Tongue (tissue), 1 donor: ENCODE measurements at regions not wholly inside any gene's neighbourhood (a gene's known extent, or its start where the extent isn't known, plus 50 kb on each side); places are given as distances from the start of the nearest gene placed in this dataset.

ENCODE experiments used
- DNase-seq: peaks from one replicate; pipeline ENCODE4 v3.0.0-alpha.2; 2015

DNA sequence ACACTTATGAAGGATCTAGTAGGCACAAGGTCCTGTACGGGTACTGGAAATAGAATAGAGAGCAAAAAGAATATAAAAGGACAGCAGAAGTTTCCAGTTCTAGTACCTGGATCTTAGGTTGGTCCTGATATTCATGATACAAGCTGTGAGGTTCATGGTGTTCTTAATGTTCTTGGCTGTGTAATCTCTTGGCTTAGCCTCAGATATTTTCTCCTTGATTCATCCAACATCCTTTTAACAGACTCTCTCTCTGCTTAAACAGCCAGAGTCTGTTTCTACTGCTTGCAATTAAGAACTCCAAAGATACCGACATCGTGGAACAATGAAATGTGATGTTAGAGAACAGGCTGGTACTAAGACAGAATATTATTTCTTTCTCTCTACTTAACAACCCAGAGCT lies 49.9 kb downstream of the CNTN3 start:
- no peak for DNase-seq

DNA sequence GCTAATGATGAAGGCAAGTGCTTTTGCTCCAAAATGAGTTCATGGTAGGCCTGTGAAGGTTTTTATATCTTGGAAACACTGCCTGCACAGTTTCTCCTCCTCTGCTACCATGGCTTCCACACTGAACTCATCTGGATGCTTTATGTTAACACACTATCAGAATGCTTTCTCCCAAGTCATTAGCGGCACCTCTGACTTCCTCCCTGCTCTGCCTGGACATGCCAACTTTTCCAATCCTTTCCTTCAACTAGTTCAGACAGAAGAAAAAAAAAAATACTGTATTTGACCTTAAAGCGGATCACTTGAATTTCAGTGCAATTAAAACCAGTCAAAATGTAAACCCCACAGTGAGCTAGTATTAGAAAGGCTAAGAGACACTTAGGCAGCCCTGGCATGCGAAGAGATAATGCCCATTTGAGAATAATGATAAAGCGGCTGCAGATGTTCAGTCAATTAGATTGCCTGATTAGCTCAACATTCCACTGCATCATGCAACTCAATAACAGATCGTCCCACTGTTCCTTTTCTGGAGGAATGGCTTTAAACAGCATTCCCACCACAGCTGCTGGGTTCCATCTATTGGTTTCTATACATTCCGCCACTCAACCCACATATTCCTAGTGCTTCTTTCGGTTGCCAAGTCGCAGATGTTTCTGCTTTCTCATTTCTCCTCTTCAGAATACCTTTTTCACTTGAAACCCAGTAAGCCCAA lies 51.7 kb downstream of the CNTN3 start:
- DNase-seq, result peak; percentile 64

DNA sequence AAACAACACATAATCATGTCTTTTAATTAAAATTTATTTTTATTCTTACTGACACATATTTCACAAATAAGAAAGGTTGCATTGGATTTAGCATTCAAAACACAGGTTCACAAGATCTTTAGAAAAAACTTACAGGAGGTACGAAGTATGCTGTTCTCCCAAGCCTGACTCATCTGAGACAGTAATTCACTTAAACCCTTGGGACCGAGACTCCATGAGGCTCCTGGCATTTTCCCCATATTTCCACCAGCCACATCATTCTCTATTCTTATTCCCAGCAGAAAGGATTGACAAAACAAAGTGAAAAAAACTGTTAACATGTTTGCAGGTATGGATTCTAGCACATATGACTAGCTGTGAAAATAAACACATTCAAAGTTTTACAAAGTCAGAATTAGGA lies 52.6 kb downstream of the CNTN3 start:
- no peak for DNase-seq

DNA sequence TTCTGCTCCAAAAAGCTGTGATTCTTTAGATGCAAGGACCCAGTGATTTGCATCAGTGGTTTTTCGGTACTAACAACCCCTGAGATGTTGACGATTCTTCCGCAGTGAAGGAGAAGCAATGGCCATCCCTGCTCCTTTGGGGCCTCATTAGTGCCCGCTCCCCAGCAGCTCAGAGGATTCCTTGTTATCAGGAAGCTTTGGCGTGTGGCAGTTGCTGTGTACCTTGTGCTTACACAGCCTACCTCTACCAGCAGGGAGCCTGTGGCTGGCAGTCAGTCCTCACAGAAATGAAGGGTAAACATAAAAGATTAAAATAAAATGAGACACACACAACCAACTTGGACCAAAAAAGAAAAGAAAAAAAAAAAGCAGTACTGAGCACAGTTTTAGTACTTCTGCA lies 55.2 kb downstream of the CNTN3 start:
- no peak for DNase-seq

DNA sequence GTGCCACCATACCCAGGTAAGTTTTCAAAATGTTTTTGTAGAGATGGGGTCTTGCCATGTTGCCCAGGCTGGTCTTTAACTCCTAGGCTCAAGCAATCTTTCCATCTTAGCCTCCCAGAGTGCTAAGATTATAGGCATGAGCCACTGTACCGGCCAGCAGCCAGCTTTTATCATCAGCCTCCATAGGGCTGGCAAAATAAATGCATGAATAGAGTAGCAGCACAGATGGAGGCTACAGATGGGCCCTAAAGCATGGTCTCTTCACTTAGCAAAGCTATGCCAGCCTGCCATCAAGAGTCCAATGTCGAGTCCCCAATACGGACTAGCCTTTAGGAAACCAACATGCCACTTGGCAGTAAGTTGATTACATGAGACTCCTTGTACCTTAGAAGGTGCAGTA lies 63.8 kb downstream of the CNTN3 start:
- no peak for DNase-seq

DNA sequence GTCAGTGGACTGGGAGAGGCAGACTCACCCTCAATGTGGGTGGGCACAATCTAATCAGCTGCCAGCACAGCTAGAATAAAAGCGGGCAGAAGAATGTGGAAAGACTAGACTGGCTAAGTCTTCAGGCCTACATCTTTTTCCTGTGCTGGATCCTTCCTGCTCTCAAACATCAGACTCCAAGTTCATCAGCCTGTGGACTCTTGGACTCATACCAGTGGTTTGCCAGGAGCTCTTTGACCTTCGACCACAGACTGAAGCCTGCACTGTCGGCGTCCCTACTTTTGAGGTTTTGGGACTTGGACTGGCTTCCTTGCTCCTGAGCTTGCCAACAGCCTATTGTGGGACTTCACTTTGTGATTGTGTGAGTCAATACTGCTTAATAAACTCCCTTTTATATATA lies 68.0 kb downstream of the CNTN3 start:
- DNase-seq, result no peak

DNA sequence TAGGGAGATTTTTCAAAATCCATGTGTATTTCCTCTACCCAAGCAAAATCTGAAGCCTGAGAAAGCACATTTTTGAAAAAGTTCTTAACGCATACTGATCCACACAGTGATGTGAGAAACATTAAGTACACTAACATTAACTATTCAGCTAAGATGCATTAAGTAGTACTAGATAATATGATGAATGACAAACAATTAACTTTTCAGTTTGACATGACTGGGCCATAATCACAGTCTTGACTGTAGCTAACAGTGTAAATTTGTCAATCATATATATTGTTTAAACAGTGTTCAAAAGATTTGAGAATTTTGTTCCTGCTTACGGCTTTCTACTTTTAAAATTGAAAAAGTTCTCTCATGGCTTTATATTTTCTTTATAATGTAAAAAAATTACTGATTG lies 72.0 kb downstream of the CNTN3 start:
- no peak for DNase-seq

DNA sequence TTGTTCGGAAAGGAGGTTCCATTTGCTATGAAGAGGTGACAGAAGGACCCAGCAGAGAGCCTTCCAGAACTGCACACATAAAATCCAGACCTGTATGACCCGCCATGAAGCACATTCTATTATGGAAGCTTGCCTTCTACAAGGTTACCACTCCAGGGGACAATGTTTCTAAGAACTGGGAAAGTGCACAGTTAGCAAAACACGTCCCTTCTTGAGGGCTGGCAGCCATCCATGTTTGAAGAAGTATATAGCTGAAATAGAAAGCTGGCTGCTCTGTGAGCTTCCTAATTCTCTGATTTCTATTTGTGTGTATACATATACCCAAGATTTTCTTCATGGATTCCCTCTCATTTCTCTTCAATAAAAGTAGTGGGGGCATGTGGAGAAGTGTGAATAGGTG lies 74.6 kb downstream of the CNTN3 start:
- peak; percentile 50 for DNase-seq

DNA sequence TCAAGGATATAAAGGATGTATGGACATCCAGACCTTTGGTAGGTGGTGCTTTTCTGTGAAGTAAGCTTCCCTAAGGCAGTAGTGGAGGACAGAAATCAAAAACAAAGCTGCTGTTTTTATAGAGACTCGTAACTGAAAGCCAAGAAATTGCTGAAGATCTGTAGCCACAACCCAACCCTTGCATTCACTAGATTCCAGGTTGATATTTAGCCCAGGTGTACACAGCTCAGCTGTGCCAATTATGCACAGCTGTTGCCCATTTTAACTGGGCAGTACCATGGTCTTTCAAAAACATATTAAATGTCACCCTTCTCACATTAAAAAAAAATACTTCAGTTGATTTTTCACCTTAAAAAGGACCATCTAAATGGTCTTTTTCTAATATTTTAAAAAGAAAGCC lies 75.8 kb downstream of the CNTN3 start:
- DNase-seq, result no peak

DNA sequence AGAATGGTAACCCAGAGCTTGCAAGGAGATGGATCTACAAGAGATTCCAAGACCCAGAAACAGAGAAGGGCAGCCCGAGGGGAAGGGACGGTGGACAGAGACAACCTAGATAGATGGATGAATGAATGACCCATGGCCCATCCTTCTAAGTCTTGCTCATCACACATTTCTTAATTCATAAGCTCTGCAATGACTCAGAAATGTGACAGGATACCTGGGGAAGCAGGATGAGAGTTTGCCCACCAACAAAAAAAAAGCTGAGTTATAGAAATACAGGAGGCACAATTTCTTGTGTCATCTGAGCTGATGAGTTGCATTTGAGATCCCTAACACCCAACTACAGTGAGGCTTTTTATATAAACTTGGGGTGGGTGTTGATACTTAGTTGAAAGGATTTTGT lies 76.6 kb downstream of the CNTN3 start:
- no peak for DNase-seq

DNA sequence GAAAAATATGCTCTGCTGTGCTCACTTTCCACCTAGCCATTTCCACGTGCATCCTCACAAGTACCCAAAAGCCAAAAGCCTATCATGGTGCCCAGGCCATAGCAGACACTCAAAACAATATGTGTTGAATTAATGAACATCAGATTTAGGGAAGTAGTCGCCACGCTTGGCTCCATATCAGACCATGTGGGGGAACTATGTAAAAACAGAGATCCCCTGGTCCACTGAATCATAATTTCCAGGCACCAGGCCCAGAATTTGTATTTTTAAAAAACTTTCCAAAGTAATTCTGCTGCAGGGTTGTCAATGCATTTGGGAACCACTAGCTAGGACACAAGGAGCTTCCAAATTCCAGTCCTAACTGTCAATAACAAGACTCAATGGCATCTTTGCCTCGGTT lies 77.3 kb downstream of the CNTN3 start:
- DNase-seq, result peak; percentile 52

DNA sequence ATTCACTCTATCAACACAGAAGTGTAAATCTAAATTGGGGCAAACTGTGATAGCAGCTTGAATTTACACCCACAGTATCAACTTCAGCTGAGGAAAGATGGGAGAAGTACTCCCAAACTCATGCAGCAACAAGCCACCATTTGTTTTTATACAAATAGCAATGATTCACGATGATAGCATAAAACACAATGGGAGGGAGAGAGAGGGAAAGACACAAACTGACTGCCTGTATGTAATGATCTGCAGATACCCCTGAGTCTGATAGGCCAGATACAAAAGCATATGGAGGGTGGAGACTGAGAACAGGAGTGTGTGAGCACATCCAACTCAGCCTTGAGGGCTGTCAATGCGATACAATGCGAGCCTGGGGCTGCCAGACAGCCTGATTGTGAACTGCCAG lies 79.2 kb downstream of the CNTN3 start:
- DNase-seq, result no peak

DNA sequence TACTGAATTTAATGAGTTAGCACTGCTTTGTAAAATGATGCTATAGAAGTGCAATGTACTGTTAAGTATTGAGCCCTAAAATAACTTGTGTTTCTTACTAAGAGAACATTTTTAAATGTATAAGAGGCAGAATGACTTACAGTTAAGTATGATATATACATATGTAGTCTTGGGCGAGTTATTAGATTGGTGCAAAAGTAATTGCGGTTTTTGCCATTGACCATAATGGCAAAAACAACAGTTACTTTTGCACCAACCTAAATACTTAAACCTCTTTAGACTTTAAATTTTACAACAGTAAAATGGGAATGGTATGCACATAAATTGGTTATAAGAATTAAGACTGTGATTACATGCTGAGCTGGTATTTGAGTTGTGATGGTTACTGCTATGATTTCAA lies 79.8 kb downstream of the CNTN3 start:
- no peak for DNase-seq

DNA sequence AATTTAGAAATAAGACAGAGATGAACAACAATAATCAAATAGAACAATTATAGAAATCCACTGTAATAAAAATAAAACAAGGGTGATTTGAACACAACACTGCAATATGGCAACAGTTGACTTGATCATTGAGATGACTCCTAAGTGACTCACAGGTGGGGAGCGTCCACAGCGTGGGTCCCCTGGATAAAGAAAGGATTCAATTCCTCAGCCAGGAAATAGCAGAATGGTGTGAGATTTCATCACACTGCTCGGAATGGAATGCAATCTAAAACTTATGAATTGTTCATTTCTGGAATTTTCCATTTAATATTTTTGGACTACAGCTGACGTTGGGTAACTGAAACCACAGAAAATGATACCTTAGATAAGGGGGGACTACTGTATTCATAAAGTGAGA lies 82.0 kb downstream of the CNTN3 start:
- DNase-seq, result no peak

DNA sequence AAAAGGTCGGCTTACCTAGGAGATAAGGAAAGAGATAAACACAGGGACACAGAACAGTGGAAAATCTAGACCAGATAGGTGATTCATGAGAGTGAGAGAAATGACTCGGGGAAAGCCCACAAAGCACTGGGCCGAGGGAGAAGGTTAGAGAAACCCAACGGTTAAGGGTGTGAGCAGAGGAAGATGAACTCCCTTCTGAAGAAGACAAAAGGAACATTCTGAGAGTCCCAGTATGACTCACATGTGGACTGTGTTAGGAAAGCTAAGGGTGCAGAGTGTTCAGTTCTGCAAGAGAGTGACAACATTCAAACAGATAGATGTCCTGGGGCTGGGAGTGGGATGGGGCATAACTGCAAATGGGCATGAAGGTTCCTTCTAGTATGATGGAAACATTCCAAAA lies 83.0 kb downstream of the CNTN3 start:
- no peak for DNase-seq

DNA sequence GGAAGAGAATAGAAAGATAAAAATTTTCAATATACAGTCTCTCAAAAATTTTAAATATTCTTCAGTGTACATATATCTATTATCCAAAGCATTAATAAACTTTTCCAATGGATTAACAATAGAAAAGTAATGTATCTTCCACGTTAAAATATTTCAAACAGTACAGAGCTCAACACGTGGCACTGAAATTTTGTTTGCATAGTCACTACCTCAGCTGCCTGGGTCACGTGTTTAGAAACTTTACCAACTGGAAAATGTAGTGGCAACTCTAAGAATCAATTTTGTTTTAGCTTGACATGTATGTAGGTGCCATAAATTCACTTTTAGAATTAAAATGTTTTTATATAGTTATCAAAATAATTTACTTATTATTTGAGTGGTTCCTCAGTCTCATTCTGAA lies 85.3 kb downstream of the CNTN3 start:
- DNase-seq, result no peak

DNA sequence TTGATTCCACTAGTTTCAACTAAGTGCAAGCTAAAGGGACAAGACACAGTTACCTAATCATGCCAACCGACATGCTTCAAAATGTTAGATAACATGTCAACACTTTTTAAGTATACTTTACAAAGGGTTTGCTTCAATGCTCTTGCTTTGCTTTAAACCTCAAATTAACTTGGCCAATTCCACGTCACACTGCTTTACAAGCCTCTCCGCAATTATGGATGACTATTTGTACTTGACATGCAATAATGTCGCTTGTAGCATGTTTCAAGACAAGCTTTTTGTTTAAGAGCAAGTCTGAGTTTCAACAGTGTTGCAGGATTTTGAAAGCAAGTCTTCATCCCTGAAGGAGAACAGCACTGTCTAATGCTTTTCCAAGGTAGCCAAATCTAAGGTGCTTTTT lies 86.9 kb downstream of the CNTN3 start:
- no peak for DNase-seq

DNA sequence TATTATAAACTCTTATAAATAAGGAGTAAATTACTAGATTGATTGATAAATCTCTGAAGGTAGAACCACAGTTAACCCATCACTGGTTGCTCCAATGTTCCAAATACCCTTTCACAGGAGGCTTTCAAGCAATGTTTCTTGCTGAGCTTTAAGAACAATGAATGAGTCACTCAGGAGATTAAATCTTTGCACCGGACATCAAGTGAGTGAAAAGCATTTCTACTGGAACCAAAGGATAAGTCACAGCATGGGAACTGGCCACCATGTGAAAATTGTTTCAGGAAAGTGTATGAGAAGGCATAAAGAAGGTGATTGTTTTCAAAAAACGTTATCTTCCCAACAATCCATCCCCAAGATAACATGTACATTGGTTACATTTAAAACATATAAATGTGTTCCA lies 90.6 kb downstream of the CNTN3 start:
- no peak for DNase-seq

DNA sequence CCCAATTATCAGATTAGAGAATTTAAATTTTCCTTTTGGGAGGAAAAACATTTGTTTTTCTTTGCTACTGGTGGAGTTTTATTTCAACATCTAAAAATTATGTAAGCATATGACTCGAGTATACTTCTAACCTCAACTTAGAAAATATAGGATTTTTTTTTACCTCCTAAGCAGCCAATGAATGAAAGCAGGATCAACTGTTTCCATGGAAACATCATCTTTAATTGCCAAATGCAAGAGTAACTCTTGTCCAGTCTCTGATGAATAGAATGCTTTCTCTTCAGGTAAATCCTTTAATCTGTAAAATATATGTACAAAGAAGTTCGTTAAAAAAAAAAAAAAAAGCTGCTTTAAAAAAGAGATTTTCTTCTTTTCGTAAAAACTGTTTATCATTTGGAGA lies 93.6 kb downstream of the CNTN3 start:
- no peak for DNase-seq

DNA sequence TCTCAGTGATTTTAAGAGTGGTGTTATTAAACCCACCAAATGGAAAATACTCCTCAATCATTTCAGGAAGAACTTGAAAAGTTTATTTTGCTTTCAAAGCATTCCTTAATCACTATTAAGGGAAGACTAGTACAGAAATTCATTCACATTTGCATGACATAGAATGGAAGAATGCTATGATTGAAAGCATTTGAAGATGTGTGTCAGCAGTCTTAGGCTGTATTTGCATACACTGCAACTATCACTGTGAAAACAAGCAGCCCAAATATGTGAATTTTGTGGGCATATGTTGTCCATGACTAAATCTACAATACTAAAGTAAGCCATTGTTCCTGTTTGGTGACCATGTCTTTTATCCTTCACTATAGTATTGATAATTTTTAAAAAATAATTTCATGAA lies 95.8 kb downstream of the CNTN3 start:
- no peak for DNase-seq

DNA sequence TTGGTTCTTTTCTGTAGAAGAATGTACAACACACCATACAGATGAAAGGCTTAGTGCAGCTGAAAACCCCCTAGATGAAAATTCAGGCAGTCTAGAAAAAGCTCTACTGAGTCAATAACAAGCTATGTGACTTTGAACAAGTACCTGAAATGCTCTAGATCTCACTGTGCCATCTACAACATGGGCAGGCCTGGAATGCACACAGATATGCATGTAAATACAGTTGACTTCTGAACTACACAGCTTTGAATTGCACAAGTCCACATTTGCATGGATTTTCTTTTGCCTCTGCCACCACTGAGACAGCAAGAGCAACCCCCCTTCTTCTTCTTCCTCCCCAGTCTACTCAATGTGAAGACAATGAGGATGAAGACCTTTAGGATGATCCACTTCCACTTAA lies 98.4 kb downstream of the CNTN3 start:
- no peak for DNase-seq

DNA sequence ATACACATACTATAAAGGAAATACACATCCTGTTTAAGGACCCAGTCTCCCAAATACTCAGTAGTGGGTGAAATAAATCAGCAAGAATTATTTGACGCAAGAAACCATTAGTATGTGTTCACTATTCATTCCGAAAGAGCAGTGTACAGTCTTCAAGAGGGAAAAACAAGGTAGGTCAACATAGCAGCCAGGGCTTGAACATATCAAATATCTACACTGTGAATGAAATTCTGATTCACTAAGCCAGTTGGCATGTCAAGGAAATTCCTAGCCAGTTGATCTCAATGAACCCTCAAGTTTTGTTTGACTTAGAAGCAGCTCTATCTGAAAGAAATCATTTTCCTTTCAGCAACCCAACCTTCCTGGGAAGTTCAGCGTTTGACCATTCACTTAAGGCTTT lies 99.0 kb downstream of the CNTN3 start:
- no peak for DNase-seq

DNA sequence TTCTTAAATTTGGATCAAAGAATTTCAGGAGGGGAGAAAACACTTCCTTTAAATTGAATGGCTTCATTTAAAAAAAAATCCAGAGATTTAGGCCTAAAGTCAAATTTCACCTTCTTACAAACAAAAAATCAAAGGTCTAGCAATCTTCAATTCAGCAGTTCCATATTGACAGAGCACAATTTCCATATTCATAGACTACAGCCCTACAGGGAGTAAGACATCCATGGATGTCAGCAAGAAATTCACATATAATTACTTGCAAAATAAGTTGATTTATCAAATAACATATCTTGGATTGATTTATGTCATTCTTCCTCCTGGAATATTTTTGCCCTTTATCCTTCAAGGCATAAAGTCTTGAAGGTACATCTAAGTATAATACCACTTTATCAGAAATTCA lies 103.4 kb downstream of the CNTN3 start:
- DNase-seq, result no peak

DNA sequence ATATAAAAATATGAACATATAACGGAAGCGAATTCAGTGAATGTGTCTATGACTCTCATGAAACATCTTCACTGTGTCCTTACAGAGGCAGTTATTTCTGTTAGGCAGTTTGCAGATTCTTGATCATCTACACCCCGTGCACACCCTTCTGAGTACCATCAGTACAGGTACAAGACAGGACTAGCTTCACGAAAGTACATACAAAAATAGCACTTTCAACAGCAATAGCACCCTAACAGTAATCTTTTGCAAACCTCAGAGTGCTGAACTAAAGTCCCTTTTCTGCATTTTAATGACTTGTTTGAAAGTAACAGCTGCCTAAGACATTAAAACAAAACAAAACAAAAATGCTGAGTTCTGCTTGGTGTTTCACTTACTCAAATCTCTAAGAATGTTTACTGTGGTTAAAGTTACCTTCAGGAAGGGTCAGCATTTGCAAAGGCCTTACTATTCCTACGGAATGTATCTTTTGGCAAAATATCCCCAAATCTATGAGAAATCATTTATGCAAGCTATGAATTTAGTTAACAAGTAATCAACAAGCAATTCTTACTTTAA lies 104.1 kb downstream of the CNTN3 start:
- no peak for DNase-seq

DNA sequence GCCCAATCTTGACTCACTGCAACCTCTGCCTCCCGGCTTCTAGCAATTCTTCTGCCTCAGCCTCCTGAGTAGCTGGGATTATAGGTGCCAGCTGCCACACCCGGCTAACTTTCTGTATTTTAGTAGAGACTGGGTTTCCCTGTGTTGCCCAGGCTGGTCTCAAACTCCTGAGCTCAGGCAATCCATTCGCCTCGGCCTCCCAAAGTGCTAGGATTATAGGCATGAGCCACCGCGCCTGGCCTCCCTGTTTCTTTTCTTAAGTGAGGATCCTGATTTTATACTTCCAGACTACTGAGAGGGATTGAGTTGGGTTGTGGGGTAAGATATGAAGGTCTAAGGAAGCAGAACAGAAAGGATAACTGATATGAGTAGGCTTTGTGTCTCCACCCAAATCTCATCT lies 106.8 kb downstream of the CNTN3 start:
- DNase-seq, result no peak
